WERI-Rb-1 (cell line): ENCODE measurements at regions not wholly inside any gene's neighbourhood (a gene's known extent, or its start where the extent isn't known, plus 50 kb on each side); places are given as distances from the start of the nearest gene placed in this dataset.
A peak's percentile ranks its signal among the peaks of the same experiment; 100 is the strongest.

Experiments
- DNase-seq: peaks from one replicate; pipeline ENCODE4 v3.0.0-alpha.2; 2020
- H3K27ac ChIP-seq: fragments of 250-450 bp; sonication (Bioruptor Pico); 2 replicates; pipeline ENCODE4 v1.5.1; 2020; ENCODE audit warnings: mild to moderate bottlenecking, moderate library complexity
- H3K27me3 ChIP-seq: fragments of 250-450 bp; sonication (Bioruptor Pico); 2 replicates; pipeline ENCODE4 v1.5.1; 2021; ENCODE audit warnings: mild to moderate bottlenecking, low read depth, moderate library complexity; ENCODE audit not compliant: insufficient read depth, severe bottlenecking
- H3K36me3 ChIP-seq: fragments of 250-450 bp; sonication (Bioruptor Pico); 2 replicates; pipeline ENCODE4 v1.5.1; 2020; ENCODE audit warnings: mild to moderate bottlenecking, moderate library complexity
- H3K4me3 ChIP-seq: 2 replicates; pipeline ENCODE4 v1.5.1; 2011; ENCODE audit warnings: low read depth, mild to moderate bottlenecking, control low read depth, low read length
- H3K9me3 ChIP-seq: fragments of 250-450 bp; sonication (Bioruptor Pico); 2 replicates; pipeline ENCODE4 v1.5.1; 2021; ENCODE audit warnings: mild to moderate bottlenecking, moderate library complexity; ENCODE audit not compliant: severe bottlenecking
- TF ChIP-seq, protein P1 (sequence below): IDR thresholded peaks from 2 replicates; pipeline ENCODE4 v1.5.1; 2011; ENCODE audit warnings: low read depth, mild to moderate bottlenecking, control low read depth, inconsistent platforms, low read length

DNA sequence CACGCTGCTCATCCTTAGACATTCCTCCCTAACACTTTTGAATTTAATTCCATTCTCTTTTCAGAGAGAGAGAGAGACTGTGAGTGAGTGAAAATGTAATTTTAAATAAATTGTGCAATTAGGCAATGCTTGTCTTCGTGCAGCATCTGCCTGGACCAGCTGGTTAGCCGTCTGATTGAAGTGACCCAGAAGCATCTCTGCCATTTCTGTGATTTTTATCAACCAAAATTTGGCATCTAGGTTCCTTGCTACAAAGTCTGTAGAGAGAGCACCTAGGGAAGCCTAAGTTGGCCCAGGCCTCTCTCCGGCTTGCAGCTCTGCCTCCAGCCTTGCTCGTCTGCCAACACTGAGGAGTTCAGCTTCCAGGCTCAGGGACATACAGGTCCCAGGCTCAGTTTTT, 138.6 kb upstream of the GPR12 start:
- no peaks in the 10 kb centered on the region for H3K9me3 ChIP-seq
- H3K27me3 ChIP-seq: no peaks in the 10 kb centered on the region
- TF ChIP-seq, protein P1, sequence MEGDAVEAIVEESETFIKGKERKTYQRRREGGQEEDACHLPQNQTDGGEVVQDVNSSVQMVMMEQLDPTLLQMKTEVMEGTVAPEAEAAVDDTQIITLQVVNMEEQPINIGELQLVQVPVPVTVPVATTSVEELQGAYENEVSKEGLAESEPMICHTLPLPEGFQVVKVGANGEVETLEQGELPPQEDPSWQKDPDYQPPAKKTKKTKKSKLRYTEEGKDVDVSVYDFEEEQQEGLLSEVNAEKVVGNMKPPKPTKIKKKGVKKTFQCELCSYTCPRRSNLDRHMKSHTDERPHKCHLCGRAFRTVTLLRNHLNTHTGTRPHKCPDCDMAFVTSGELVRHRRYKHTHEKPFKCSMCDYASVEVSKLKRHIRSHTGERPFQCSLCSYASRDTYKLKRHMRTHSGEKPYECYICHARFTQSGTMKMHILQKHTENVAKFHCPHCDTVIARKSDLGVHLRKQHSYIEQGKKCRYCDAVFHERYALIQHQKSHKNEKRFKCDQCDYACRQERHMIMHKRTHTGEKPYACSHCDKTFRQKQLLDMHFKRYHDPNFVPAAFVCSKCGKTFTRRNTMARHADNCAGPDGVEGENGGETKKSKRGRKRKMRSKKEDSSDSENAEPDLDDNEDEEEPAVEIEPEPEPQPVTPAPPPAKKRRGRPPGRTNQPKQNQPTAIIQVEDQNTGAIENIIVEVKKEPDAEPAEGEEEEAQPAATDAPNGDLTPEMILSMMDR: no peak
- no peak overlapping the region for H3K27ac ChIP-seq
- H3K4me3 ChIP-seq: no peak overlapping the region
- no peaks in the 10 kb centered on the region for H3K36me3 ChIP-seq
- no peak for DNase-seq

DNA sequence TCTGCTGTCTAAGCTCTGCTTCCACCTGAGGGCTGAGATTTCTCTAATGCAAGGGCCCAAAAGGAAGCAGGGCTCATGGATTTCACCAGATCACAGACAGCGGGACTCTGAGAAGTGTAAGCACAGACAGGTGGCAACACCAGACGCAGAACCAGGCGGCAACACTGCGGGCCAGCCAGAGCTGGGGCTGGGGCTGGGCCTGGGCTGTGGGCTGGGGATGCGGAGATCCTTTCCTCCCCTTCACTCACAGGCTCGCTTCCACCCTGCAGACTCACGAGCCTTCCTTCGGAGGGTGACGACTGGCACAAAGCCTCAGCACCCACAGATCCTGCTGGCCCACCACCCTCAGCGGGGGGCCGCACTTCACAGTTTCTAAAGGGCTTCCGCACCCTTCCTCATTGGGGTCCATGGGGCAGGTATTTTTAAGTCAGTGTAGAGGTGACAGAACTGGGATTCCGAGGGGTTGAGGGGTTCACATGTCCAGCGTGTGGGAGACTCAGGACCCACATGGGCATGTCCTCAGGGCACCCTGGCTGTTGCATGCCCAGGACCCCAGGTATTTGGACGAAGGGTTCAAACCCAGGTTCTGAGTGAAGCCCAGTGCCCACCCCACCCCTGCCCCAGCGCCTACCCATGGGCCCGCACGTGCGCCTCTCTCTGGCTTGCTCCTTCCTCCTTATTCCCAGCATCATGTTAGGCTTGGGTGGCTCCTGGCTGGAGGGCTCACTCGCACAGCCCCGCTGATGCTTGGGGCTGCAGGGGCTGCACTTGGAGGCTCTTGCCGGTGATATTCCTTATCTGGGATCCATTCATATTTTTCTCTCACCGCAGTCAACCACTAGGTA, 137.3 kb upstream of the GPR12 start:
- no peak for DNase-seq
- H3K27me3 ChIP-seq: no peaks in the 10 kb centered on the region
- H3K4me3 ChIP-seq: peak overlapping the region; percentile 7
- H3K36me3 ChIP-seq: no peaks in the 10 kb centered on the region
- no peaks in the 10 kb centered on the region for H3K9me3 ChIP-seq
- H3K27ac ChIP-seq: peak overlapping the region; percentile 77
- TF ChIP-seq, protein P1: no peak

DNA sequence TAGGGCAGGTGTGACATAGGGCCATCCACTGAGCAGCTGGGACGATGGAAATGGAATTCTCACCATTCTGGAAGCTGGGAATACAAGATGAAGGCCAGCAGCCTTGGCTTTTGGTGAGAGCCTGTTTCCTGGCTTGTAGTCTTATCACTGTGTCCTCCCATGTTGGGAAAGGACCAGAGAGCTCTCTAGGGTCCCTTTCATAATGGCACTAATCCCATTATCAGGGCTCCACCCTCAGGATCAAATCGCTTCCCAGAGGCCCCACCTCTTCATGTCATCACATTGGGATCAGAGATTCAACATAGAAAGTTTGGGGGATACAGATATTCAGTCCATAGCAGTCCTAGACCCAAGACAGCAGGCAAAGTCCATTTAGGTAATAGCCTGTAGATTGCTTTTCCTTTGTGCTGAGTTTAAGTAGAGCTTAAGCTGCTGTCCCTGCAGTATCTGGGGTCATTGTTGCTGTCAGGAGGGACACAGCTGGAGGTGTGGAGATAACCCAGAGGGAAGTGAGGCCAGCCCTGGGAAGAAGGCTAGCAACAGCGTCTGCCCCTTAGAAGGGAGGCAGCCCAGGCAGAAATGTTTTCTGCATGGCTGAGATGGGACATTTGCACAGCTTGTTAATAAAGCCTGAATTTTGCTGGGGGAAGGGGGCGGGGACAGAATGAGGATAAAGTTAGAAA, 136.5 kb upstream of the GPR12 start:
- DNase-seq: peak; percentile 93
- Histone ChIP-seq H3K27me3 (no peaks in the 10 kb centered on the region), H3K27ac (peak overlapping the region; percentile 77), H3K36me3 (no peaks in the 10 kb centered on the region), H3K9me3 (no peaks in the 10 kb centered on the region), H3K4me3 (peak overlapping the region; percentile 7)
- TF ChIP-seq, protein P1: no peak

DNA sequence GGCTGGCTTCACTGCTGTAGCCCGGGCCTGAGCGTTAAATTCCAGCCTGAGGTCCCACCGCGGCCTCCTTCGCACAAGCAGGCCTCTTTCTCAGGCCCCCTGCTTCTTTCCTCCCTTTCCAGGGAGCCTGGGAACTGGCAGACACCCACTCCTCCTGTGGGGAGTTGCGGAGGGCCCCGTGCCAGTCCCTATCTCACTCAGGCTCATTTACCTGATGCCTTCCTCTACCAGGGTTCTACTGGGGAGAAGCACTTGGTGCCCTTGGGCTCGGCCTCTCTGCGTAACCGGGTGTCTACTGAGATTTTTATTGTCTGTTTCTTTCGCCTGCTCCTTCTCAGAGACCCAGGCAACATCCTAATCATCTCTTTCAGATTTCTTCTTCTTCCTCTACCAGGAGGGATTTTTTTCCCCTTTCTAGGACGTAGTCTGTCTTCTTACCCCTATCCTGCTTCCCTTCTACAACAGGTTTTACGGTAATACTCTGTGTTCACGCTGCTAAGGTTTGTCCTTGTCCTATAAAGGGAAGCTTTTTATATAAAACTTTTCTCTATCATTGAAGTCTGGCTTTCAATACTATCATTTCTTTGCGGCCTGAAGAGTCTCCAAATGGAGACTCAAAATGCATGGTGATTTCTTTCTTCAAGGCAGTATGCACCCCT, 135.4 kb upstream of the GPR12 start:
- Histone ChIP-seq H3K27ac (no peak overlapping the region), H3K36me3 (no peaks in the 10 kb centered on the region), H3K27me3 (no peaks in the 10 kb centered on the region), H3K9me3 (no peaks in the 10 kb centered on the region), H3K4me3 (no peak overlapping the region)
- no peak for DNase-seq
- TF ChIP-seq, protein P1: no peak

DNA sequence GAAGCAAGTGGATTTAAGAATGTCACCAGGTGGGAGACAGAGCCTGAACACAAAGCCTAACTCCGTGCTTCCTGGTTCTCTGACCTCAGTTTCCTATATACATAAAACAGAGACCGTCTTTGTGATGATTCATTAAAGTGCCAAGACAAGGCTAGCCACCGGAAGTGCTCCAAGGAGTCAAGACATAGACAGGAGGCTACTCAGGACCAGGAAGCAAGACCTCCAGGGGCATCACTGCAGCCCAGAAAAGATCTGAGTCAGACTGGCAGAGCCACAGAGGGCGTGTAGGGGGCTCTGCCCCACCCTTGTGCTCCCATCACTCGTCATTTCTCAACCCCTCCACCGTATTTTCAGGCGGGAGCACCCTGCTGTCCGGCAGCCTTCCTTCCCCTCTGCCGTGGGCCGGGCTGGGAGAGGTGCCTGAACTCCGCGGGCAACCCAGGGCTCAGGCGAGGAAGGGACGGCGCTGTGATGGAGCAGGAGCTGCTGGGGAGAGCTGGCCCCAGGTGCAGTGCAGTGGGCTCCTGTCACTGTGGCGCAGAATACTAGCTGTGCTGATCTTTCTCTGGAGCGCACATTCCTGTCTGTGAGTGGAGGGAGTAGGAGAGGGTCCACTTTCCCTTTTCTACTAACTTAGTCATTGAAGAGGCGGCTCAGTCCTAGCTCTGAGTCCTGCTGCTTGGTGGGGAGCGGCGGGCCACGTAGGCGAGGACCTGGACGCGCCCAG, 134.7 kb upstream of the GPR12 start:
- H3K27ac ChIP-seq: no peak overlapping the region
- no peaks in the 10 kb centered on the region for H3K9me3 ChIP-seq
- TF ChIP-seq, protein P1: no peak
- no peak for DNase-seq
- no peak overlapping the region for H3K4me3 ChIP-seq
- no peaks in the 10 kb centered on the region for H3K36me3 ChIP-seq
- no peaks in the 10 kb centered on the region for H3K27me3 ChIP-seq
